K562 (cell line): ENCODE measurements at regions not wholly inside any gene's neighbourhood (a gene's known extent, or its start where the extent isn't known, plus 50 kb on each side); places are given as distances from the start of the nearest gene placed in this dataset.

Source experiments
- ATAC-seq: fragments of 200-7000 bp; cut with Tn5 transposase; 3 replicates; pipeline ENCODE4 v1.9.1; 2020; ENCODE audit warnings: moderate library complexity
- BruUV-seq: library from RNA; stranded (reverse); fragments of 400-500 nt; replicated peaks from 2 replicates; lab custom pipeline; 2021; lab: Mats Ljungman, UMichigan
- CTCF ChIA-PET: fragments of 300-600 bp; formaldehyde crosslinking; extraction: SDS; loops from one replicate; lab custom pipeline; 2021; ENCODE audit warnings: low intra/inter-chr PET ratio; lab: Yijun Ruan, JAX
- POLR2A ChIA-PET: fragments of 300-600, 350-650 bp; sonication (Branson Sonifier 250); formaldehyde crosslinking; extraction: SDS; loops from one replicate; lab custom pipeline; 2021; ENCODE audit warnings: antibody characterized with exemption, inconsistent platforms; lab: Yijun Ruan, JAX
- DNase-seq, 4 experiments: peaks; one replicate each; pipeline versions ENCODE4 v3.0.0 to v3.0.0-alpha.2; 2011 to 2018; ENCODE audit warnings: low spot score in 3 of 4, mixed read lengths in 3 of 4; ENCODE audit errors: extremely low read depth in 1 of 4
- FAIRE-seq: peaks from 2 replicates; lab custom pipeline; 2011; peaks lifted over from hg19 to GRCh38; lab: Jason Lieb, UNC
- H2AFZ ChIP-seq: 2 replicates; pipeline ENCODE4 v1.6.0; 2011; ENCODE audit warnings: low read depth, low read length, control low read depth, inconsistent platforms
- H3K27ac ChIP-seq: fragments of 200-600 bp; 3 replicates; pipeline ENCODE4 v1.8.0; 2011; ENCODE audit warnings: low read depth, mild to moderate bottlenecking, control low read depth, inconsistent platforms, low read length, moderate library complexity, mixed read lengths; ENCODE audit errors: extremely low read depth
- H3K27me3 ChIP-seq, 2 experiments: fragments of 300-600 bp in 1 of 2; 2 replicates in 1 of 2; 3 replicates in 1 of 2; pipeline versions ENCODE4 v1.6.0 to v1.8.0; 2011; ENCODE audit warnings: inconsistent platforms in 2 of 2, low read length in 2 of 2, mild to moderate bottlenecking in 1 of 2, mixed read lengths in 1 of 2, moderate library complexity in 1 of 2; ENCODE audit not compliant: control insufficient read depth in 2 of 2, insufficient read depth in 2 of 2
- H3K36me3 ChIP-seq: fragments of 300-600 bp; 3 replicates; pipeline ENCODE4 v1.8.0; 2011; ENCODE audit warnings: mild to moderate bottlenecking, low read length, inconsistent platforms; ENCODE audit not compliant: control insufficient read depth, insufficient read depth
- H3K4me1 ChIP-seq, 2 experiments: fragments of 200-600 bp in 1 of 2; replicated peaks in 1 of 2; 2 replicates in 1 of 2; 3 replicates in 1 of 2; pipeline versions ENCODE4 v1.5.1 to v1.8.0; 2011; ENCODE audit warnings: inconsistent platforms in 2 of 2, low read length in 2 of 2, mild to moderate bottlenecking in 1 of 2, mixed read lengths in 1 of 2, moderate library complexity in 1 of 2; ENCODE audit not compliant: control insufficient read depth in 2 of 2, insufficient read depth in 2 of 2
- H3K4me2 ChIP-seq: 2 replicates; pipeline ENCODE4 v1.6.1; 2011; ENCODE audit warnings: low read length, control low read depth, inconsistent platforms, mixed read lengths; ENCODE audit not compliant: insufficient read depth
- H3K4me3 ChIP-seq: fragments of 200-600 bp; sonication (generic), shearing (Covaris generic); 2 replicates; pipeline ENCODE4 v1.5.1; 2016; ENCODE audit warnings: control low read depth, inconsistent platforms
- H3K79me2 ChIP-seq: fragments of 200-600 bp; 3 replicates; pipeline ENCODE4 v1.8.0; 2011; ENCODE audit warnings: low read length, inconsistent platforms; ENCODE audit not compliant: control insufficient read depth, insufficient read depth
- H3K9ac ChIP-seq, 2 experiments: 2 replicates each; pipeline versions ENCODE4 v1.6.0 to v1.6.1; 2011; ENCODE audit warnings: low read depth in 2 of 2, low read length in 2 of 2, control low read depth in 1 of 2, inconsistent platforms in 1 of 2, mild to moderate bottlenecking in 1 of 2, mixed read lengths in 1 of 2; ENCODE audit not compliant: insufficient read depth in 1 of 2
- H3K9me1 ChIP-seq: one replicate; pipeline ENCODE4 v1.6.0; 2011; ENCODE audit warnings: inconsistent platforms, mild to moderate bottlenecking, low read length, moderate library complexity; ENCODE audit not compliant: control insufficient read depth, insufficient read depth
- H3K9me3 ChIP-seq: replicated peaks from 2 replicates; pipeline ENCODE4 v1.5.1; 2011; ENCODE audit warnings: low read depth, low read length, inconsistent platforms; ENCODE audit not compliant: control insufficient read depth, insufficient read depth
- H4K20me1 ChIP-seq: replicated peaks from 2 replicates; pipeline ENCODE4 v1.6.1; 2011; ENCODE audit warnings: low read length, inconsistent platforms, mixed read lengths; ENCODE audit not compliant: control insufficient read depth, insufficient read depth
- BRD9 ChIP-seq: fragments of 450-650 bp; IDR thresholded peaks from 2 replicates; pipeline ENCODE4 v1.6.1; 2018; ENCODE audit warnings: low read depth; ENCODE audit not compliant: partially characterized antibody
- CTCF ChIP-seq, 3 experiments: IDR thresholded peaks in 2 of 3; conservative IDR thresholded peaks in 1 of 3; 2 replicates each; pipeline ENCODE4 v1.5.1; 2011 to 2012; ENCODE audit warnings: low read length in 3 of 3, mild to moderate bottlenecking in 3 of 3, control low read depth in 2 of 3, improper control_type of control experiment in 1 of 3, inconsistent platforms in 1 of 3, low read depth in 1 of 3, mixed read lengths in 1 of 3, moderate library complexity in 1 of 3; ENCODE audit not compliant: insufficient read depth in 2 of 3
- HDAC8 ChIP-seq: fragments of 450-650 bp; IDR thresholded peaks from 2 replicates; pipeline ENCODE4 v1.6.1; 2016; ENCODE audit warnings: mild to moderate bottlenecking, missing genetic modification characterization, moderate library complexity, missing compliant biosample characterization
- PHB ChIP-seq: fragments of 250-450 bp; sonication (Bioruptor Pico); IDR thresholded peaks from 2 replicates; pipeline ENCODE4 v1.5.0; 2021
- PTRF ChIP-seq: fragments of 450-650 bp; IDR thresholded peaks from 2 replicates; pipeline ENCODE4 v1.6.1; 2016; ENCODE audit warnings: mild to moderate bottlenecking, missing genetic modification characterization, missing compliant biosample characterization
- SMAD3 ChIP-seq: fragments of 450-650 bp; formaldehyde crosslinking; conservative IDR thresholded peaks from 2 replicates; pipeline ENCODE4 v1.4.0; 2020; ENCODE audit warnings: mild to moderate bottlenecking
- SMC3 ChIP-seq: conservative IDR thresholded peaks from 2 replicates; pipeline ENCODE4 v1.6.1; 2011; ENCODE audit warnings: low read depth, low read length, improper control_type of control experiment; ENCODE audit not compliant: insufficient read depth
- TAF7 ChIP-seq: fragments of 450-650 bp; IDR thresholded peaks from 2 replicates; pipeline ENCODE4 v1.6.1; 2016; ENCODE audit warnings: missing genetic modification characterization, missing compliant biosample characterization
- TARDBP ChIP-seq: fragments of 450-650 bp; IDR thresholded peaks from 2 replicates; pipeline ENCODE4 v1.6.1; 2016
- TEAD4 ChIP-seq, 2 experiments: sonication (generic) in 1 of 2; formaldehyde crosslinking in 1 of 2; IDR thresholded peaks; 2 replicates each; pipeline versions ENCODE4 v1.6.1 to v1.8.0; 2012 to 2022; ENCODE audit warnings: borderline replicate concordance in 1 of 2, inconsistent platforms in 1 of 2, low read length in 1 of 2, mild to moderate bottlenecking in 1 of 2, missing genetic modification reagents in 1 of 2
- ZBED1 ChIP-seq: IDR thresholded peaks from 2 replicates; pipeline ENCODE4 v1.6.1; 2014
- ZBTB7A ChIP-seq: IDR thresholded peaks from 2 replicates; pipeline ENCODE4 v1.6.1; 2011; ENCODE audit warnings: low read depth, mild to moderate bottlenecking, low read length, moderate library complexity, borderline replicate concordance; ENCODE audit not compliant: control insufficient read depth
- ZNF143 ChIP-seq: sonication (generic); formaldehyde crosslinking; IDR thresholded peaks from 2 replicates; pipeline ENCODE4 v1.9.0; 2022; ENCODE audit warnings: mild to moderate bottlenecking, missing genetic modification reagents
- WGBS: fragments of 100-300 bp; shearing (Covaris generic); methylation state at CpG from one replicate; pipeline ENCODE4 v1.1.6; 2016; ENCODE audit warnings: low coverage, mixed read lengths; ENCODE audit not compliant: insufficient coverage; ENCODE audit errors: missing lambda C conversion rate; 5-methylcytosine and 5-hydroxymethylcytosine counted together
- in situ Hi-C: fragments of 300-500 bp; cut with MboI; formaldehyde crosslinking; loops from 4 replicates; pipeline ENCODE4 v1.15.0; 2018; ENCODE audit warnings: inconsistent platforms, mixed read lengths
- intact Hi-C: fragments of 100-400 bp; cut with micrococcal nuclease; formaldehyde crosslinking; loops from 2 replicates; pipeline ENCODE4 v1.14.2; 2022
- TF ChIP-seq, protein P1 (sequence below): fragments of 250-450 bp; sonication (Bioruptor Pico); IDR thresholded peaks from 2 replicates; pipeline ENCODE4 v1.4.0; 2020; ENCODE audit warnings: mild to moderate bottlenecking, moderate library complexity
- TF ChIP-seq, protein P2 (sequence below): conservative IDR thresholded peaks from 2 replicates; pipeline ENCODE4 v1.6.1; 2011; ENCODE audit warnings: low read depth, mild to moderate bottlenecking, low read length; ENCODE audit not compliant: control insufficient read depth

GRCh38 chr15:69729167-69729748 lies 276.6 kb downstream of the RPLP1 start (continued):
- peak; percentile 40; the same call in 1 of the 2 replicates for TF ChIP-seq SMC3
- no peak for TF ChIP-seq TARDBP
- TF ChIP-seq CTCF (IDR thresholded peaks at IDR 0.05 in 2 of 3, conservative IDR thresholded peaks at IDR 0.05 in 1 of 3; ENCODE audit: insufficient read depth in 2 of 3, low read depth in 1 of 3, low read length in 3 of 3), result peak; percentile 64 to 78 (median 69)
- TF ChIP-seq PHB (CRISPR knock-in tag), result no peak

DNA sequence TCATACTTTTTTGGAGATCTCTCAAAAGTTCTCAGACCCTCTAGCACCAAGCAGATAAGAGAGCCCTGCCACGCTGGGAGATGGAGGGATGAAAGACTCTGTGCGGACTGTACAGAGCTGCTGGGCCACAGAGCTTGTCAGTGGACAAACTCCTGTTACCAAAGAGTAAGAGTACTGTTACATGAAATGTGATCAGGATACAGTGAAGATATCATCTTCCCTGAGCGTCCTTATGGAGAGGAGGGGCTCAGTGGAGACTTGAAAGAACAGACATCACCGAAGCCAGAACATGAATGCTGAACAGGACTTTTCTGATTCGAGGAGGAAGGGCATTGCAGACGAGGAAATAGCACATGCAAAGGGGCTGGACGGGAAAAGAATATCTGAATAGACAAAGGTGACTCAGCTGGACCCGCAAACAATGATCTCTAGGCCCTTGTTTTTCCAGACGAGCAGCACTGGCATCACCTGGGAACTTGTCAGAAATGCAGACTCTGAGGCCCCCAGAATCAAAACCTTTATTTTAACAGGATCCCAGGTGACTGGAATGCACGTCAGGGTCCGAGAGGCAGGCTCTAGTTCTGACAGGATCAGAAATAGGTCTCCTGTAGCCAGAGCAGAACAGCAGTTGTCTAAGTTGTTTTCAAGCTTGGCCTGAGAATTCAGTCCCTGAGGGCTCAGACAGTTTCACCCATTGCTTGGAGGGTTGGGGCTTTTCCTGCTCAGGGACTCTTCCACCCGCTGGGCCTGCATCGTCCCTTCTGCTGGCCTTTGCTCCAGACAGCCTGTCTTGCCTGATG lies 277.9 kb downstream of the RPLP1 start:
- no peak for ATAC-seq
- CTCF ChIA-PET, result no interaction called here
- no peak overlapping the region for H3K4me2 ChIP-seq
- H3K9ac ChIP-seq, result no peak overlapping the region
- no peak overlapping the region for H2AFZ ChIP-seq
- TF ChIP-seq, protein P1, sequence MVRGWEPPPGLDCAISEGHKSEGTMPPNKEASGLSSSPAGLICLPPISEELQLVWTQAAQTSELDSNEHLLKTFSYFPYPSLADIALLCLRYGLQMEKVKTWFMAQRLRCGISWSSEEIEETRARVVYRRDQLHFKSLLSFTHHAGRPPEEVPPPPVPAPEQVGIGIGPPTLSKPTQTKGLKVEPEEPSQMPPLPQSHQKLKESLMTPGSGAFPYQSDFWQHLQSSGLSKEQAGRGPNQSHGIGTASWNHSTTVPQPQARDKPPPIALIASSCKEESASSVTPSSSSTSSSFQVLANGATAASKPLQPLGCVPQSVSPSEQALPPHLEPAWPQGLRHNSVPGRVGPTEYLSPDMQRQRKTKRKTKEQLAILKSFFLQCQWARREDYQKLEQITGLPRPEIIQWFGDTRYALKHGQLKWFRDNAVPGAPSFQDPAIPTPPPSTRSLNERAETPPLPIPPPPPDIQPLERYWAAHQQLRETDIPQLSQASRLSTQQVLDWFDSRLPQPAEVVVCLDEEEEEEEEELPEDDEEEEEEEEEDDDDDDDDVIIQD (CRISPR knock-in tag), result no peak
- TF ChIP-seq SMAD3 (CRISPR knock-in tag) (no peak), BRD9 (no peak), ZBED1 (no peak), PTRF (tag) (no peak), TEAD4 (IDR thresholded peaks at IDR 0.05; ENCODE audit: low read length) (no peak), TEAD4 (CRISPR knock-in tag; IDR thresholded peaks at IDR 0.05; ENCODE audit: borderline replicate concordance) (no peak), ZNF143 (no peak), HDAC8 (tag) (no peak), ZBTB7A (no peak), TAF7 (tag) (no peak)
- TF ChIP-seq, protein P2, sequence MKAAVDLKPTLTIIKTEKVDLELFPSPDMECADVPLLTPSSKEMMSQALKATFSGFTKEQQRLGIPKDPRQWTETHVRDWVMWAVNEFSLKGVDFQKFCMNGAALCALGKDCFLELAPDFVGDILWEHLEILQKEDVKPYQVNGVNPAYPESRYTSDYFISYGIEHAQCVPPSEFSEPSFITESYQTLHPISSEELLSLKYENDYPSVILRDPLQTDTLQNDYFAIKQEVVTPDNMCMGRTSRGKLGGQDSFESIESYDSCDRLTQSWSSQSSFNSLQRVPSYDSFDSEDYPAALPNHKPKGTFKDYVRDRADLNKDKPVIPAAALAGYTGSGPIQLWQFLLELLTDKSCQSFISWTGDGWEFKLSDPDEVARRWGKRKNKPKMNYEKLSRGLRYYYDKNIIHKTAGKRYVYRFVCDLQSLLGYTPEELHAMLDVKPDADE, result no peak
- H4K20me1 ChIP-seq, result 0 out of 2 replicates have a peak, but pooled peaks cover 3% of the 10 kb centered on the region
- H3K4me1 ChIP-seq, result no peaks in the 10 kb centered on the region
- FAIRE-seq, result no peak
- no peak overlapping the region for H3K27ac ChIP-seq
- POLR2A ChIA-PET, result no interaction called here
- BruUV-seq, result no TSS peak
- H3K4me3 ChIP-seq, result no peak overlapping the region
- H3K9me1 ChIP-seq, result no peaks in the 10 kb centered on the region
- no peaks in the 10 kb centered on the region for H3K36me3 ChIP-seq
- H3K79me2 ChIP-seq, result no peaks in the 10 kb centered on the region
- intact Hi-C loops, result no loop called here
- H3K9me3 ChIP-seq, result no peaks in the 10 kb centered on the region
- in situ Hi-C loops, result loop anchor here (25.0 kb wide), 1 partner anchor 757 kb away; no protein-coding TSS in a partner anchor
- H3K27me3 ChIP-seq, result peaks cover 0 to 2% of the 10 kb centered on the region in 2 experiments; a peak in 3 of 5 replicates
- 3% methylated on average over 13 of the region's 13 CpGs for WGBS
- DNase-seq, result no peak
